GM19043 (cell line): ENCODE measurements at regions not wholly inside any gene's neighbourhood (a gene's known extent, or its start where the extent isn't known, plus 50 kb on each side); places are given as distances from the start of the nearest gene placed in this dataset.
"Not testable (repeated sequence)": the region's sequence is repeated elsewhere in the genome, so short reads cannot be mapped to it uniquely, and the experiment has no call there.

ENCODE experiments used
- ATAC-seq: cut with Tn5 transposase; IDR thresholded peaks from one replicate; pipeline ENCODE4 v1.9.1; 2021; ENCODE audit warnings: low read depth; ENCODE audit not compliant: unreplicated experiment

GRCh38 chr6:23523771-23524170 lies 602.2 kb upstream of the NRSN1 start:
- ATAC-seq = no peak

GRCh38 chr6:23524548-23524947 lies 601.5 kb upstream of the NRSN1 start:
- ATAC-seq = no peak

- no peak for ATAC-seq
Measured at GRCh38 chr6:23526526-23526925, 599.5 kb upstream of the NRSN1 start.

- ATAC-seq = no peak
Measured at GRCh38 chr6:23529902-23530301, 596.1 kb upstream of the NRSN1 start.

GRCh38 chr6:23531666-23532065 lies 594.3 kb upstream of the NRSN1 start:
- ATAC-seq = no peak

GRCh38 chr6:23532227-23532626 lies 593.8 kb upstream of the NRSN1 start:
- ATAC-seq = no peak

- no peak for ATAC-seq
Measured at GRCh38 chr6:23533311-23533710, 592.7 kb upstream of the NRSN1 start.

GRCh38 chr6:23533944-23534343 lies 592.1 kb upstream of the NRSN1 start:
- ATAC-seq = no peak

- no peak for ATAC-seq
Measured at GRCh38 chr6:23534351-23534750, 591.7 kb upstream of the NRSN1 start.

- no peak for ATAC-seq
Measured at GRCh38 chr6:23535101-23535500, 590.9 kb upstream of the NRSN1 start.

GRCh38 chr6:23537828-23538227 lies 588.2 kb upstream of the NRSN1 start:
- no peak for ATAC-seq

GRCh38 chr6:23547851-23548250 lies 578.2 kb upstream of the NRSN1 start:
- no peak for ATAC-seq

- not testable (repeated sequence) for ATAC-seq
Measured at GRCh38 chr6:23554953-23555352, 571.1 kb upstream of the NRSN1 start.

- no peak for ATAC-seq
Measured at GRCh38 chr6:23559587-23560343, 566.2 kb upstream of the NRSN1 start.

- ATAC-seq = no peak
Measured at GRCh38 chr6:23561732-23562131, 564.3 kb upstream of the NRSN1 start.

- no peak for ATAC-seq
Measured at GRCh38 chr6:23562554-23562953, 563.5 kb upstream of the NRSN1 start.

GRCh38 chr6:23563323-23563722 lies 562.7 kb upstream of the NRSN1 start:
- ATAC-seq = no peak

GRCh38 chr6:23566418-23566817 lies 559.6 kb upstream of the NRSN1 start:
- ATAC-seq = no peak

GRCh38 chr6:23568292-23568691 lies 557.7 kb upstream of the NRSN1 start:
- no peak for ATAC-seq

- no peak for ATAC-seq
Measured at GRCh38 chr6:23584134-23584763, 541.8 kb upstream of the NRSN1 start.

GRCh38 chr6:23587582-23587981 lies 538.4 kb upstream of the NRSN1 start:
- ATAC-seq = no peak

- no peak for ATAC-seq
Measured at GRCh38 chr6:23589811-23590210, 536.2 kb upstream of the NRSN1 start.
